ENCODE measurements at regions not wholly inside any gene's neighbourhood (a gene's known extent, or its start where the extent isn't known, plus 50 kb on each side); places are given as distances from the start of the nearest gene placed in this dataset.
"Not testable (repeated sequence)": the region's sequence is repeated elsewhere in the genome, so short reads cannot be mapped to it uniquely, and the experiment has no call there.

- not testable (repeated sequence) for TF ChIP-seq CTCF (conservative IDR thresholded peaks at IDR 0.05; ENCODE audit: low read depth in 2 of 2); REST (IDR thresholded peaks at IDR 0.05; ENCODE audit: unreplicated experiment); EZH2 (IDR thresholded peaks at IDR 0.05; ENCODE audit: low read depth, unreplicated experiment); EZH2phosphoT487 (IDR thresholded peaks at IDR 0.05; ENCODE audit: unreplicated experiment); POLR2AphosphoS5 (IDR thresholded peaks at IDR 0.05; ENCODE audit: low read depth); CREB1 (CRISPR knock-in tag; IDR thresholded peaks at IDR 0.05; ENCODE audit: low read depth)
Observed at GRCh38 chr6:101098605-101099004, 217.5 kb upstream of the ASCC3 start.
